ENCODE measurements at regions not wholly inside any gene's neighbourhood (a gene's known extent, or its start where the extent isn't known, plus 50 kb on each side); places are given as distances from the start of the nearest gene placed in this dataset.
"Not testable (repeated sequence)": the region's sequence is repeated elsewhere in the genome, so short reads cannot be mapped to it uniquely, and the experiment has no call there.

GRCh38 chr1:47577303-47578025 is 139.6 kb downstream of the FOXD2 start:
- DNase-seq: no peak

GRCh38 chr1:47578026-47578720 is 140.3 kb downstream of the FOXD2 start:
- DNase-seq: peak; percentile 40

GRCh38 chr1:47578721-47579419 is 141.0 kb downstream of the FOXD2 start:
- DNase-seq: no peak

DNA sequence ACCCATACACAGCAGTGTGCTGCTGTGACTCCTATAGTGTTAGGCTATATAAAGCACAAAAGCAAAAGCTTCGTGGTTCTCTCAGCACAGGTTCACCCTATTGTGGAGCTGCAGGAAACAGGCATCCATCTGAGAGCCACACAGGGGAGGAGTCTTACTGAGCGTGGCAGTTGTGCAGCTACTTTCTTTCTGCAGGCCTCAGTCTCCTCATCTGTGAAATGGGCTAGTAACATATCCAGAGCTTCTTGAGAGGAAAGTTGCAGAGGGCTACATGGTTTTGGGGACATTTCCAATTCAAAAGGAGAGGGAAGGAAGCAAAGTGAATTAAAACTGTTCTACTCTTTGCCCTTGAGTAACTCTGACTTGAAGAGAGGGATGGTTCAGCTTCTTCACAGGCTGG is 142.0 kb downstream of the FOXD2 start:
- no peak for DNase-seq

- DNase-seq: no peak
Measured at GRCh38 chr1:47580451-47580995, 142.7 kb downstream of the FOXD2 start.

GRCh38 chr1:47582891-47583608 is 145.2 kb downstream of the FOXD2 start:
- no peak for DNase-seq

GRCh38 chr1:47584249-47584648 is 146.4 kb downstream of the FOXD2 start:
- no peak for DNase-seq

DNA sequence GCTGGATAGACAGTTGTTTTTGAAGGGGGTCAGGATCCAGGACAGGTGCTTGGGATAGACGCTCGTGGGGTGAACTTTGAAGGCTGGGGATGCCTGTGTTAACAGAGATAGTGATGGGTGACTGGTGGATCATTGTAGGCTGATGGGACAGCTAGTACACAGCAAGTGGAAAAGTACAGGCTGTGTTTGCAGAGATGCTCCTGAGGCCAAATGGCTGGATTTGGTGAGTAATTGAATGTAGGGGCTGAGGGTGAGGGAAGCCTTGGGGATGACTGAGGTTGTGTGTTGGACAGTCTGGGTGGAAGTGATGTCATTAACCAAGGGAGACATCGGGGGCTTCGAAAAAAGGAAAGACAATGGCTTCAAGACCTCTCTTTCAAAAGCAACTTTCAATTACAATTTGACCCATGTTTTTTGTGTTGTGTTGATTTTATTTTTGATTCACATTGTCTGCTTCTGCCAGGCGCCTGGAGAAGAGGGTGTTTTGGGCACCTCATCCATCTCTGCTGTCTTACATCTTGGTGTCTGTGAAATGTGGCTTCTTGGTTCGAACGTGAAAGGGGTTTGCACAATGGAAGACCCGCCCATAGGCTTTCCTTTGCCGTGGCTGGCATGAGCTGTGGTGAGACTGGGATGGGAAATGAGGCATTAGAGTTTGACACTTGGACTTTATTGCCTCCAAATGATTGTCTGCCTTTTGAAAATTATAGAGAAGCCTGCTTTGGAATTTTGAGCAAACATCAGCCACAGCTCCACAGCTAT is 147.5 kb downstream of the FOXD2 start:
- no peak for DNase-seq

DNA sequence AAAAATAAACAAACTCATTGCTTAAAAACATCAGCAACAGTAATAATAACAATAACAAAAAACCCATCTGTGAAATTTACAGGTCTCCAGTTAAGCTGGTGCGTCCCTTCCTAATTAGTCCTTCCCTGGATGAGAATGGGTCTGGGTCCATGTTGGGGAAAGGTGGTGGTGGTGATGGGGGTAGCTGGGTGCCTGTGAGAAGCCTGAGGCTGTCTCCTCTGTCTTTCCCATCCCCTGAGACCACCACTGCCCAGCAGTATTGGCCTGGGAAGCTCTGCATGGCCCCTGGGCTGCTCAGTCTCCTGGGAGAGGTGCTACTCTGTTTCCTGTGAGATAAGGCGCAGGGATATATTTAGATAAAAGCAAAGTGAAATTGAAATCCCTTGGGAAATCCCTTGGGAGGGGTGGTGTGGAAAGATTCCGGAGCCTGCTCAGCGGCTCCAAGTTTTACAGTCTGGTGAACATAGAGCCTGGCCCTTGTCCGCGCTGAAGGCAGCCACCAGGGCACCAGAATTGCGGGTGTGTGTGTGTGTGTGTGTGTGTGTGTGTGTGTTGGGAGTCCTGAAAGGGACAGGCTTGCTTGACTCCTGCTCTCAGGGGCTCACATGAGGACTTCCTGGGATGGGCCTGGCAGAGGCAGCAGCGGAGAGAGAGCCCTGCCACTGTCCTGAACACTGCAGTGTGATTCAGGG is 150.2 kb downstream of the FOXD2 start:
- DNase-seq: peak; percentile 67

DNA sequence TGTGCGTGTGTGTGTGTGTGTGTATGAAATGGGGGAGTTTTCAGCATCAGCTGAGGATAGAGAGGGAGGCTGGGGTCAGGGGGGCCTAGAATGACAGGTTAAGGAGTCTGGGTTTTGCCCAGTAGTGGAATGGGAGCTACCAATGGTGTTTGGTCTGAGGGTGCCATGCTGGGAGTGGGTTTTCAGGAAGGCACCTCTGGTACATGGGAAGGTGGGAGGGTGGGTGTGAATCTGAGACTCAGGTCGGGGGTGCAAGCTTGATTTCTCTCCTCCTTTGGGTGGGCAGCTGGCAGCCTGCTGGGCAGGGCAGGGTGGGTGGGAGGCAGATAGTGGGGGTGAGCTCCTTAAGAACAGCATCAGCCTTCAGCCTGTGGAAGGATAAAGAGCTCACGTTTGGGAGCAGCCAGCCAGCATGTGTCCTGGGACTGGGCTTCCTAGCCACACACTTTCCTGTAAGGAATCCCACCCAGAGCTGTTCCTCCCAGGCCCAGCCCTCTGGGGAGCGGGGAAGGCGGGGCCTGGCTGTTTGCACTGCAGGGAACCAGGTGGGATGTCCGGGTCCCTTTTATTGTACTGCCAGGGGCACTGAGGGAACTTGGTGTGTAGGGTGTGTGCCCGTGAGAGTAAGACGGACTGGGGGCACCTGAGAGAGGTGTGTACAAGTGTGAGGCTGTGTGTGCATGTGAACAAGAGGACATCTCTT is 152.8 kb downstream of the FOXD2 start:
- no peak for DNase-seq

GRCh38 chr1:47591801-47592200 is 154.0 kb downstream of the FOXD2 start:
- DNase-seq: no peak

GRCh38 chr1:47592296-47593012 is 154.6 kb downstream of the FOXD2 start:
- DNase-seq: peak; percentile 80

DNA sequence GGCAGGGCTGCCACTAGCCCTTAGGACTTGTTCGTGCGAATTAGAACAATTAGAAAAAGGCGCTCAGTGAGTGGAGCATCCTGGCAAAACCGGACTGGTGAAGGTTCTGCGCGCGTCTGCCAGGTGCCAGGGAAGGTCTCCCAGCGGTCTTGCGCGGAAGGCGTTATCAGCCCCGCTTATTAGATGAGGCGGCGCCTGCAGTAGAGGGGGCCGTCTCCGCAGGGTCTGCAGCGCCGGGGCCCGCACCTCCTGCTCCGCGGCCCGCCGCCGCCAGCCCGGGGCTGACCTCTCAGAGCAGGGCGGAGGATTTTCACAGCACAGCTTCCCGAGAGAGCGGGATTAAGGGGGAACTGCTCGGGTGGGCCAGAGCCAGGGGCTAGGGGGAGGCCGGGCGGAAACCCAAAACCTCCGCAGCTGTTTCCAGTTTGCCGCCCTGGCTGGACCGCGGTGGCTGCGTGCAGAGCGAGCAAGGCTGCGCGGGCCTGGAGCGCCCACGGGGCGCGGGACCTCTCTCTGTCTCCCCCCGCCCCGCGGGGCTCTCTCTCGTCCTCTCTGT is 155.2 kb downstream of the FOXD2 start:
- DNase-seq: no peak

- DNase-seq: no peak
Measured at GRCh38 chr1:47593598-47594285, 155.9 kb downstream of the FOXD2 start.

DNA sequence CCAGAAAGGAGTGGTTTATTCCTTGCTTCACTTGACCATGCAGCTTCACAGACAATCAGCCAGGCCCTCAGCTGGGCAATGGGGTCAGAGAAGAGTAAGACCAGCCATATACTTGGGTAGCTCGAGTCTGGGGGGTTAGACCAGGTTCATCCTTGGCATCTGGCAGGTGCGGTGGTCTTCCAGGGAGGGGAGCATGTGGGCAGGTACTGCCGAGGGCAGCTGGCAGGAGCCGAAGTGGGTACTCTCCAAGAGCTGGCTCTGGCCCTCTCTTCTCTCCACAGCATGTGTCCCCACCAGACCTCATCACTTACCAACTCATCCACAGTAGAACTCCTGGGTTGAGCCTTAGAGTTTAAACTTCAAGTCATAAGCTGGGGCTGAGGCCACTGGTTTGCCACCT is 156.8 kb downstream of the FOXD2 start:
- DNase-seq: no peak

GRCh38 chr1:47596328-47596727 is 158.5 kb downstream of the FOXD2 start:
- DNase-seq: no peak

GRCh38 chr1:47598357-47598756 is 160.5 kb downstream of the FOXD2 start:
- DNase-seq: no peak

DNA sequence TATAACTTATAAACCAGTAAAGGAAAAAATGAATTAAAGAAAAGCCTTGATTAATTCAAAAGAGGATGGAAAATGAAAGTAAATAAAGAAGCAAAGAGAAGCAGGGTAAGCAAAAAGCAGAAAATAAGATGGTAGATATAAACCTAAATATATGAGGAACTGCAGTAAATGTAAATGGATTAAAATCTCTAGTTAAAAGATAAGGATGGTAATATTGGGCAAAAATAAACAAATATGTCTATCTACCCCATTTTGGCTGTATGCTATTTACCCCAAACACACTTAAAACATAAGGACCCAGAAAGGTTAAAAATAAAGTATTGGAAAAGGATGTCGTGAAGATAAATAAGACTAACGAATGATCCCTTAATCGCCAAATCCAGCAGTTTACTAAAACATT is 161.9 kb downstream of the FOXD2 start:
- no peak for DNase-seq

DNA sequence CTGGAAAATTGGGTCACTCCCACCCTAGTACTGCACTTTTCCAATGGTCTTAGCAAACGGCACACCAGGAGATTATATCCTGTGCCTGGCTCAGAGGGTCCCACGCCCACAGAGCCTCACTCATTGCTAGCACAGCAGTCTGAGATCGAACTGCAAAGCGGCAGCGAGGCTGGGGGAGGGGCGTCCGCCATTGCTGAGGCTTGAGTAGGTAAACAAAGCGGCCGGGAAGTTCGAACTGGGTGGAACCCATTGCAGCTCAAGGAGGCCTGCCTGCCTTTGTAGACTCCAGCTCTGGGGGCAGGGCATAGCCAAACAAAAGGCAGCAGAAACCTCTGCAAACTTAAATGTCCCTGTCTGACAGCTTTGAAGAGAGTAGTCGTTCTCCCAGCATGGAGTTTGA is 164.6 kb downstream of the FOXD2 start:
- DNase-seq: not testable (repeated sequence)
